Peyer's patch (tissue), 4 donors: ENCODE measurements at regions not wholly inside any gene's neighbourhood (a gene's known extent, or its start where the extent isn't known, plus 50 kb on each side); places are given as distances from the start of the nearest gene placed in this dataset.
"Not testable (repeated sequence)": the region's sequence is repeated elsewhere in the genome, so short reads cannot be mapped to it uniquely, and the experiment has no call there.

Experiments
- DNase-seq, 3 donors: peaks; one replicate each; pipeline ENCODE4 v3.0.0-alpha.2; 2017 to 2019
- H3K27ac ChIP-seq, 4 donors: fragments of 200-600 bp; sonication (generic); one replicate each; pipeline ENCODE4 v1.5.1; 2016 to 2019
- H3K27me3 ChIP-seq, 2 donors: fragments of 200-600 bp; sonication (generic); one replicate each; pipeline ENCODE4 v1.5.1; 2019
- H3K36me3 ChIP-seq, 3 donors: fragments of 200-600 bp; sonication (generic); one replicate each; pipeline ENCODE4 v1.5.1; 2016 to 2019
- H3K4me1 ChIP-seq, 4 donors: fragments of 200-600 bp; sonication (generic); one replicate each; pipeline ENCODE4 v1.5.1; 2016 to 2019
- H3K4me3 ChIP-seq, 4 donors: fragments of 200-600 bp; sonication (generic); 1 replicate in 3 of 4; 2 replicates in 1 of 4; pipeline ENCODE4 v1.5.1; 2016 to 2019; ENCODE audit warnings: mild to moderate bottlenecking in 1 of 4
- H3K9me3 ChIP-seq, 4 donors: fragments of 200-600 bp; sonication (generic); one replicate each; pipeline ENCODE4 v1.5.1; 2016 to 2019; ENCODE audit warnings: mild to moderate bottlenecking in 1 of 4
- POLR2A ChIP-seq, 2 donors: fragments of 450-650 bp; IDR thresholded peaks; one replicate each; pipeline ENCODE4 v1.5.1; 2017; ENCODE audit warnings: antibody characterized with exemption in 2 of 2, mild to moderate bottlenecking in 2 of 2, moderate library complexity in 2 of 2
- TF ChIP-seq, protein P1 (sequence below), 6 experiments: fragments of 450-650 bp in 4 of 6; fragments of 200-600 bp in 2 of 6; sonication (generic) in 1 of 6; IDR thresholded peaks; one replicate each; pipeline ENCODE4 v1.5.1; 2017 to 2019; ENCODE audit warnings: antibody characterized with exemption in 6 of 6, mild to moderate bottlenecking in 3 of 6, moderate library complexity in 1 of 6

GRCh38 chr3:18190646-18191045 is 234.5 kb downstream of the SATB1 start:
- H3K27ac ChIP-seq = no peak overlapping the region
- no peaks in the 10 kb centered on the region for H3K27me3 ChIP-seq
- H3K4me3 ChIP-seq = no peak overlapping the region
- H3K9me3 ChIP-seq = no peaks in the 10 kb centered on the region
- TF ChIP-seq, protein P1, sequence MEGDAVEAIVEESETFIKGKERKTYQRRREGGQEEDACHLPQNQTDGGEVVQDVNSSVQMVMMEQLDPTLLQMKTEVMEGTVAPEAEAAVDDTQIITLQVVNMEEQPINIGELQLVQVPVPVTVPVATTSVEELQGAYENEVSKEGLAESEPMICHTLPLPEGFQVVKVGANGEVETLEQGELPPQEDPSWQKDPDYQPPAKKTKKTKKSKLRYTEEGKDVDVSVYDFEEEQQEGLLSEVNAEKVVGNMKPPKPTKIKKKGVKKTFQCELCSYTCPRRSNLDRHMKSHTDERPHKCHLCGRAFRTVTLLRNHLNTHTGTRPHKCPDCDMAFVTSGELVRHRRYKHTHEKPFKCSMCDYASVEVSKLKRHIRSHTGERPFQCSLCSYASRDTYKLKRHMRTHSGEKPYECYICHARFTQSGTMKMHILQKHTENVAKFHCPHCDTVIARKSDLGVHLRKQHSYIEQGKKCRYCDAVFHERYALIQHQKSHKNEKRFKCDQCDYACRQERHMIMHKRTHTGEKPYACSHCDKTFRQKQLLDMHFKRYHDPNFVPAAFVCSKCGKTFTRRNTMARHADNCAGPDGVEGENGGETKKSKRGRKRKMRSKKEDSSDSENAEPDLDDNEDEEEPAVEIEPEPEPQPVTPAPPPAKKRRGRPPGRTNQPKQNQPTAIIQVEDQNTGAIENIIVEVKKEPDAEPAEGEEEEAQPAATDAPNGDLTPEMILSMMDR (IDR thresholded peaks at IDR 0.05) = no peak
- no peak for TF ChIP-seq POLR2A (IDR thresholded peaks at IDR 0.05)
- DNase-seq = no peak
- H3K36me3 ChIP-seq = no peaks in the 10 kb centered on the region
- no peaks in the 10 kb centered on the region for H3K4me1 ChIP-seq

DNA sequence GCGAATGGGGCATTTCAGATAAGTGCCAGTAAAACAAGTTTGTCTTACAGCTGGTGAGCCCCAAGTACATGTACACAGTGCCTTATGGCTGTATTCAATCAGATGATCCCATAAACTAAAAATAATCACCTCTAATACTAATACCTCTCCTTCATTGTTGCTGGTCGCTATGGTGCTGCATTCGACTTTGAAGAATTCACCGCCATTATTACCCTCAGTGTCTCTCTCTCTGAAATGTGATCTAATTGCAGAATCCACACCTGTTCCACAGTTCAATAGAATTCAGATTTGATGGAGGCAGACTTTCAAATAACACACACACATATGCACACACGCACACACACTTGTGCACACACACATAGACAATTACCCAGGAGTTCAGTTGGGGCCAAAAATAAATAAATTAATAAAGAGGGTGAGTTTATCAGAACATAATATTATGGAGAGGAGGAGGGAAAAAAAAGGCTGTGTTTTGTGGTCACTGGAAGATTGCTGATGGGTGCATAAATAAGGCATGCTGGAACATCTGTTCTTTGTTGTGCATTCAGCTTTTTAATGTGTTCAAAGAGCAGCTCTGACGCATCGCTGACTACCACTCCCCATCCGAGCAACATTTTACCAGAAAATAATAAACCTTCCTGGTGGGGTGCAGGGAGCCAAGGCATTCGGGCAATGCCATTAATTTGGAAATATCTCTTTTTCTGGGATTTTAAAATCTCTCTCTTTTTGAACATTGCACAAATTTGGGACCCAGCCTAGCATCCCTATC is 235.7 kb downstream of the SATB1 start:
- Histone ChIP-seq H3K9me3 (no peaks in the 10 kb centered on the region), H3K27ac (no peak overlapping the region), H3K4me1 (no peaks in the 10 kb centered on the region), H3K27me3 (no peaks in the 10 kb centered on the region), H3K4me3 (no peak overlapping the region), H3K36me3 (no peaks in the 10 kb centered on the region)
- TF ChIP-seq, protein P1 (IDR thresholded peaks at IDR 0.05) = no peak
- no peak for TF ChIP-seq POLR2A (IDR thresholded peaks at IDR 0.05)
- no peak for DNase-seq

GRCh38 chr3:18188491-18188890 is 236.6 kb downstream of the SATB1 start:
- no peaks in the 10 kb centered on the region for H3K9me3 ChIP-seq
- TF ChIP-seq, protein P1 (IDR thresholded peaks at IDR 0.05) = no peak
- no peak for TF ChIP-seq POLR2A (IDR thresholded peaks at IDR 0.05)
- H3K27ac ChIP-seq = no peak overlapping the region
- no peak overlapping the region for H3K4me3 ChIP-seq
- H3K27me3 ChIP-seq = no peaks in the 10 kb centered on the region
- H3K36me3 ChIP-seq = no peaks in the 10 kb centered on the region
- DNase-seq = no peak
- no peaks in the 10 kb centered on the region for H3K4me1 ChIP-seq

- H3K27ac ChIP-seq = no peak overlapping the region
Observed at GRCh38 chr3:18185624-18186023, 239.5 kb downstream of the SATB1 start.

DNA sequence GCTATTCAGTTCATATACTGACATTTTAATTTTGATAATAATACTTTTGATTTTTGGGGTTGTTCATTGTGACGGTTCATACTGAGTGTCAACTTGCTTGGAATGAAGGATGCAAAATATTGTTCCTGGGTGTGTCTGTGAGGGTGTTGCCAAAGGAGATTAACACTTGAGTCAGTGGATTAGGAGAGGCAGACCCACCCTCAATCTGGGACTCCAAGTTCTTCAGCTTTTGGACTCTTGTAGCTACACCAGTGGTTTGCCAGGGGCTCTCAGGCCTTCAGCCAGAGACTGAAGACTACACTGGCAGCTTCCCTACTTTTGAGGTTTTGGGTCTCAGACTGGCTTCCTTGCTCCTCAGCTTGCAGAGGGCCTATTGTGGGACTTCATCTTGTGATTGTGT is 242.2 kb downstream of the SATB1 start:
- not testable (repeated sequence) for H3K36me3 ChIP-seq, H3K4me3 ChIP-seq, DNase-seq, H3K9me3 ChIP-seq, H3K27ac ChIP-seq, H3K4me1 ChIP-seq, H3K27me3 ChIP-seq

More at GRCh38 chr3:18185624-18186023, 239.5 kb downstream of the SATB1 start:
- DNase-seq = no peak
- no peaks in the 10 kb centered on the region for H3K9me3 ChIP-seq
- no peaks in the 10 kb centered on the region for H3K36me3 ChIP-seq
- no peaks in the 10 kb centered on the region for H3K4me1 ChIP-seq
- no peak overlapping the region for H3K4me3 ChIP-seq
- no peak for TF ChIP-seq POLR2A (IDR thresholded peaks at IDR 0.05)
- TF ChIP-seq, protein P1 (IDR thresholded peaks at IDR 0.05) = no peak
- H3K27me3 ChIP-seq = no peaks in the 10 kb centered on the region

GRCh38 chr3:18179521-18179920 is 245.6 kb downstream of the SATB1 start:
- no peak overlapping the region for H3K4me3 ChIP-seq
- H3K9me3 ChIP-seq = no peaks in the 10 kb centered on the region
- TF ChIP-seq, protein P1 (IDR thresholded peaks at IDR 0.05) = no peak
- no peak for TF ChIP-seq POLR2A (IDR thresholded peaks at IDR 0.05)
- H3K4me1 ChIP-seq = no peaks in the 10 kb centered on the region
- H3K36me3 ChIP-seq = no peaks in the 10 kb centered on the region
- no peak for DNase-seq
- H3K27me3 ChIP-seq = no peaks in the 10 kb centered on the region
- no peak overlapping the region for H3K27ac ChIP-seq
